ENCODE measurements at regions not wholly inside any gene's neighbourhood (a gene's known extent, or its start where the extent isn't known, plus 50 kb on each side); places are given as distances from the start of the nearest gene placed in this dataset.

DNA sequence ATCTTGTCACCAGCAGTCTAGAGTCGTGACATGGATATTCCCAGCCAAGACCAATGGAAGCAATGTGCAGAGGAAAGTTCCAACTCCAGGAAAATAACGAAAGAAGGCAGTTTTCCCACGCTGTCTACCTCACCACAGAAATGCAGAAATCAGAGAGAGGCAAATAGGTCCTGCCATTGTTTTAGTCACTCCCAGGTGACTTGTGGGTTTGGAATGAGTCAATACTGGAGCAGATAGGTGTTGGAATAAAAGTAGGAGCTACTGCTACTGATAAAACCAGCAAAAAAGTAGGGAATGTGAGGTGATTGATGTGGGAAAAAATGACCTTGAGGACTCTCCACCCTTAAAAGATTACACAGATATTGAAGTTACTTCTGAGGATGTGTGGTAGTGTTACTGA, 72.8 kb upstream of the RAI2 start:
- no peak for DNase-seq (ENCODE audit: low read depth)
- TF ChIP-seq, protein P1, sequence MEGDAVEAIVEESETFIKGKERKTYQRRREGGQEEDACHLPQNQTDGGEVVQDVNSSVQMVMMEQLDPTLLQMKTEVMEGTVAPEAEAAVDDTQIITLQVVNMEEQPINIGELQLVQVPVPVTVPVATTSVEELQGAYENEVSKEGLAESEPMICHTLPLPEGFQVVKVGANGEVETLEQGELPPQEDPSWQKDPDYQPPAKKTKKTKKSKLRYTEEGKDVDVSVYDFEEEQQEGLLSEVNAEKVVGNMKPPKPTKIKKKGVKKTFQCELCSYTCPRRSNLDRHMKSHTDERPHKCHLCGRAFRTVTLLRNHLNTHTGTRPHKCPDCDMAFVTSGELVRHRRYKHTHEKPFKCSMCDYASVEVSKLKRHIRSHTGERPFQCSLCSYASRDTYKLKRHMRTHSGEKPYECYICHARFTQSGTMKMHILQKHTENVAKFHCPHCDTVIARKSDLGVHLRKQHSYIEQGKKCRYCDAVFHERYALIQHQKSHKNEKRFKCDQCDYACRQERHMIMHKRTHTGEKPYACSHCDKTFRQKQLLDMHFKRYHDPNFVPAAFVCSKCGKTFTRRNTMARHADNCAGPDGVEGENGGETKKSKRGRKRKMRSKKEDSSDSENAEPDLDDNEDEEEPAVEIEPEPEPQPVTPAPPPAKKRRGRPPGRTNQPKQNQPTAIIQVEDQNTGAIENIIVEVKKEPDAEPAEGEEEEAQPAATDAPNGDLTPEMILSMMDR (IDR thresholded peaks at IDR 0.05; ENCODE audit: control insufficient read depth, extremely low read depth, insufficient read depth): no peak
- no peak overlapping the region for H3K4me3 ChIP-seq (ENCODE audit: low read depth, low read length)

DNA sequence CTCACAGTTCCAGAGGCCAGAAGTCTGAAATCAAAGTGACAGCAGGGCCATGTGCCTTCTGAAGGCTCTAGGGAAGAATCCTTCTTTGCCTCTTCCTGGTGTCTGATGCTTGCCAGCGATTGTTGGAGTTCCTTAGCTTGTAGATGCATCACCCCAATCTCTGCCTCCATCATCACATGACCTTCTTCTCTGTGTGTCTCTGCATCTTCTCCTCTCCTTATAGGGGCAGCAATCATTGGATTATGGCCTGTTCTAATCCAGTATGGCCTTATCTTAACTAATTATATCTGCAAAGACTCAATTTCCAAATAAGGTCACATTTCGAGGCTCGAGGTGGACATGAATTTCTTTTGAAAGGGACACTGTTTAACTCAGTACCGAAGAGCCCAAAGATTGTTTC, 71.7 kb upstream of the RAI2 start:
- DNase-seq (ENCODE audit: low read depth): no peak
- TF ChIP-seq, protein P1 (IDR thresholded peaks at IDR 0.05; ENCODE audit: control insufficient read depth, extremely low read depth, insufficient read depth): no peak
- no peak overlapping the region for H3K4me3 ChIP-seq (ENCODE audit: low read depth, low read length)

DNA sequence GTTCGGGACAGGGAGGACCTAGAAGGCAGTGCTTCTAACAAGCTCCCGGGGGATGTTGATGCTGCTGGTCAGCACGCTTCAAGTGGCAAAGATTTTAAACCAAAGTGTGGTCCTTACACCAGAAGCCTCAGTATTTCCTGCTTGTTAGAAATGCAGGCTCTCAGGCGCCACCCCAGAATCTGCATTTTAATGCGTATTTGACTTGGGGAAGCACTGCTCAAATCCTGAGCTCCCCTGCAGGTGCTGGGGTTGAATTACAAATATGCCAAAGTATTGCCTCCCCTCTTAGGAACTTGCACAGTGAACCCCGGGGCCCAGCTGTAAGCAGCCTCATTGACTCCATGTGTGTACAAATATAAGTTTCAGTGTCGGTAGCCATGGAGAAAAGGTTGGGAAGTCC, 70.8 kb upstream of the RAI2 start:
- TF ChIP-seq, protein P1 (IDR thresholded peaks at IDR 0.05; ENCODE audit: control insufficient read depth, extremely low read depth, insufficient read depth): no peak
- DNase-seq (ENCODE audit: low read depth): no peak
- no peak overlapping the region for H3K4me3 ChIP-seq (ENCODE audit: low read depth, low read length)

DNA sequence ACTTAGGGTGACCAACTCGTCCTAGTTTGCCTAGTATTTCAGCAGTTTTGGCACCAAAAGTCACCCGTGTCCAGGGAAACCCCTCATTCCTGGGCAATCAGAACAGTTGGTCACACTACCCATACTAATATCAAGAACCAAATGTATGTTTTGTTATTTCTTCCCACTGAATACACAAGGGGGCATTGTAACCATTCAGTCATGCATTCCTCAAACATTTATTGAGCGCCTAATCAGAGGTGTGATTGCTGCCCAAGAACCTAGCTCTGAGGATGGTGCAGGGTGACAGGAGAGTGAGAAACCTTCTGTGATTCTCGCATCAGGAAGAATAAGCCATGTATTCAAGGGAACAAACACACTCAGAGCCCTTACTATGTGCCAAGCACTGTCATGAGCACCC, 69.8 kb upstream of the RAI2 start:
- TF ChIP-seq, protein P1 (IDR thresholded peaks at IDR 0.05; ENCODE audit: control insufficient read depth, extremely low read depth, insufficient read depth): peak; percentile 28; the same call in 1 of the 2 replicates
- DNase-seq (ENCODE audit: low read depth): no peak
- H3K4me3 ChIP-seq (ENCODE audit: low read depth, low read length): no peak overlapping the region

DNA sequence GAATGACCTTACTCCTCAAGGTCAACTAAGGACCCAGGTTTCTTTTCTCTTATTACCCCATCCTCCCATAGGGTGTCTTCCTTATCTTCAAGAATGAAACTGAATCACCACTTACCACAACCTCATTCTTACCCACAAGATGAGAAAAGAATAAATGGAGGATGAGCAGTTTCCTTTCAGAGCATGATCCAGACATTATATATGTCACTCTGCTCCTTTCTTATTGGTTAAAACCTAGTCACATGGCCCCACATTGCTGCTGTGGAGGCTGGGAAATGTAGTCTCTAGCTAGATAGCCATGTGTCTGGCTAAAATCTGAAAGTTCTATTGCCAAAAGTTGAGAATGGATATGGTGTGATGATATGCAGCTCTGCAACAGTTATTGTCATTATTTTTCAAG, 62.4 kb upstream of the RAI2 start:
- H3K4me3 ChIP-seq (ENCODE audit: low read depth, low read length): no peak overlapping the region
- TF ChIP-seq, protein P1 (IDR thresholded peaks at IDR 0.05; ENCODE audit: control insufficient read depth, extremely low read depth, insufficient read depth): no peak
- no peak for DNase-seq (ENCODE audit: low read depth)

DNA sequence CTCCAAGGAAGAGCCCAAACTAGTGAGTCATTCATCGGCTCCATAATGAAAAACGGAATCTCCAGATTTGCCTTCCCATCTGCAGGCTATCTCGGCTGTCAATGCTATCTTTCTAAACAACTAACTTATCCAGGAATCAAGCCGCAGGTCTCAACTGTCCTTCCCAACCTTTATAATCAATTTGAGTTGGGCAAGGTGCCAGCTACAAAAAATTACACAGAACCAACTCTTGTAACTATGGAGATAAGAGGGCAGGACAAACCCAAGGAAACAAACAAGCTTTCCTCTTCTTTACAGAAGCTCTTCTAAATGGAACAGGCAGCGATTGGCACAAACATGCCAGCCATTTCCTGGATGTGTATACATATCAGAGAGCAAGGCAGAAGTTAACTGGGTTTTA, 61.2 kb upstream of the RAI2 start:
- TF ChIP-seq, protein P1 (IDR thresholded peaks at IDR 0.05; ENCODE audit: control insufficient read depth, extremely low read depth, insufficient read depth): no peak
- no peak for DNase-seq (ENCODE audit: low read depth)
- H3K4me3 ChIP-seq (ENCODE audit: low read depth, low read length): no peak overlapping the region

DNA sequence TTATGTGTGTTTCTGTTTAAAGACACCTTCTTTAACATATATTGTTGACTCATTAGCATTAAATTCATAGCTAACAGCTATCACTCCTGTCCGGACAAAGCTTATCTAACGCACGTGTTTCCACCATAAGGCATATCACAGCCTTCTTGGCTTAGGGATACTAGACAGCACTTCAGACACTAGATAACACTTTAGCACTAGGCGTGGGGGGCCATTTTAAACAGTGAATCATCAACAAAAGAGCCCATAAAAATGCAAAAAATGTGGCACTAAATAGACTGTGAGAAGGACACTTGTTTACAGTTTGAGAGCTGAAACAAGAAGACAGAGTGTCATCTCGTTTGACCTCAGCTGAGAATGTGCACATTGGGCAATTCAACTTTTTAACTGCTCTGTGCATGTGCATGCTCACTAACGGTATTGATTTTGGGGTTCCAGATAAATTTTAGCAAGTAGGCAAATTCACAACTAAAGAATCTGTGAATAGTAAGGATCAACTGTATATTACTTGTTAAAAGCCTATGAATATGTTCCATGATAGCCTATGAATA, 58.9 kb upstream of the RAI2 start:
- TF ChIP-seq, protein P1 (IDR thresholded peaks at IDR 0.05; ENCODE audit: control insufficient read depth, extremely low read depth, insufficient read depth): no peak

More for the DNA sequence above, 58.9 kb upstream of the RAI2 start:
- no peak for DNase-seq (ENCODE audit: low read depth)
- H3K4me3 ChIP-seq (ENCODE audit: low read depth, low read length): no peak overlapping the region
